ENCODE measurements at regions not wholly inside any gene's neighbourhood (a gene's known extent, or its start where the extent isn't known, plus 50 kb on each side); places are given as distances from the start of the nearest gene placed in this dataset.

GRCh38 chr18:24986666-24987302, 365.2 kb downstream of the ZNF521 start:
- Histone ChIP-seq H3K27me3 (replicated peaks; ENCODE audit: insufficient read depth) (no peaks in the 10 kb centered on the region), H3K4me1 (ENCODE audit: control insufficient read depth in 1 of 2, low read depth in 2 of 2) (peaks cover 0 to 3% of the 10 kb centered on the region in 2 donors), H3K27ac (no peak overlapping the region), H3K9me3 (no peaks in the 10 kb centered on the region), H3K36me3 (no peaks in the 10 kb centered on the region), H3K4me3 (no peak overlapping the region)
- no peak for TF ChIP-seq CTCF (IDR thresholded peaks at IDR 0.05)
- no peak for ATAC-seq (ENCODE audit: insufficient number of reproducible peaks, low FRiP score, low read depth)
- no peak for DNase-seq (ENCODE audit: low spot score)

GRCh38 chr18:24987303-24988252, 364.4 kb downstream of the ZNF521 start:
- peak overlapping the region in 1 of 2 donors; percentile 34 for H3K27ac ChIP-seq

GRCh38 chr18:24988253-24988840, 363.6 kb downstream of the ZNF521 start:
- Histone ChIP-seq H3K4me1 (ENCODE audit: control insufficient read depth in 1 of 2, low read depth in 2 of 2) (peaks cover 0 to 3% of the 10 kb centered on the region in 2 donors), H3K27me3 (replicated peaks; ENCODE audit: insufficient read depth) (no peaks in the 10 kb centered on the region), H3K9me3 (no peaks in the 10 kb centered on the region), H3K4me3 (no peak overlapping the region), H3K27ac (no peak overlapping the region), H3K36me3 (no peaks in the 10 kb centered on the region)
- no peak for ATAC-seq (ENCODE audit: insufficient number of reproducible peaks, low FRiP score, low read depth)
- no peak for TF ChIP-seq CTCF (IDR thresholded peaks at IDR 0.05)
- DNase-seq (ENCODE audit: low spot score): no peak

More at GRCh38 chr18:24987303-24988252, 364.4 kb downstream of the ZNF521 start:
- H3K9me3 ChIP-seq: no peaks in the 10 kb centered on the region
- no peak for TF ChIP-seq CTCF (IDR thresholded peaks at IDR 0.05)
- H3K4me1 ChIP-seq (ENCODE audit: control insufficient read depth in 1 of 2, low read depth in 2 of 2): peaks cover 0 to 3% of the 10 kb centered on the region in 2 donors
- ATAC-seq (ENCODE audit: insufficient number of reproducible peaks, low FRiP score, low read depth) (no peak), DNase-seq (ENCODE audit: low spot score) (no peak)
- no peaks in the 10 kb centered on the region for H3K36me3 ChIP-seq
- H3K27me3 ChIP-seq (replicated peaks; ENCODE audit: insufficient read depth): no peaks in the 10 kb centered on the region
- no peak overlapping the region for H3K4me3 ChIP-seq

GRCh38 chr18:24989760-24990593, 362.0 kb downstream of the ZNF521 start:
- Histone ChIP-seq H3K27ac (no peak overlapping the region), H3K9me3 (no peaks in the 10 kb centered on the region), H3K36me3 (no peaks in the 10 kb centered on the region), H3K4me3 (no peak overlapping the region), H3K4me1 (ENCODE audit: control insufficient read depth in 1 of 2, low read depth in 2 of 2) (peaks cover 0 to 3% of the 10 kb centered on the region in 2 donors), H3K27me3 (replicated peaks; ENCODE audit: insufficient read depth) (no peaks in the 10 kb centered on the region)
- DNase-seq (ENCODE audit: low spot score) (no peak), ATAC-seq (ENCODE audit: insufficient number of reproducible peaks, low FRiP score, low read depth) (no peak)
- no peak for TF ChIP-seq CTCF (IDR thresholded peaks at IDR 0.05)

Data from thoracic aorta (tissue), 2 donors.